Activated CD4-positive, alpha-beta T cell treated with anti-CD3 and anti-CD28 coated beads, Interleukin-2, amount 10 ng/mL, durations not matched to agents 7 days and 5 days (primary cell): ENCODE measurements at regions not wholly inside any gene's neighbourhood (a gene's known extent, or its start where the extent isn't known, plus 50 kb on each side); places are given as distances from the start of the nearest gene placed in this dataset.
"Not testable (repeated sequence)": the region's sequence is repeated elsewhere in the genome, so short reads cannot be mapped to it uniquely, and the experiment has no call there.

ENCODE experiments used
- CTCF ChIA-PET: fragments of 350-600 bp; sonication (Branson Sonifier 250); formaldehyde crosslinking; loops from one replicate; lab custom pipeline; 2021; ENCODE audit warnings: antibody characterized with exemption; lab: Charles Lee
- POLR2A ChIA-PET: fragments of 350-600 bp; sonication (Branson Sonifier 250); formaldehyde crosslinking; loops from one replicate; lab custom pipeline; 2021; ENCODE audit warnings: antibody characterized with exemption; lab: Charles Lee
- DNase-seq: peaks from one replicate; pipeline ENCODE4 v3.0.0-alpha.2; 2020
- H3K27ac Mint-ChIP-seq: one replicate; pipeline ENCODE4 v1.8.0; 2021; ENCODE audit warnings: mild to moderate bottlenecking, moderate library complexity, mixed read lengths
- H3K27me3 Mint-ChIP-seq: one replicate; pipeline ENCODE4 v1.8.0; 2021; ENCODE audit warnings: mixed read lengths
- H3K36me3 Mint-ChIP-seq: one replicate; pipeline ENCODE4 v1.8.0; 2021; ENCODE audit warnings: low read depth, mixed read lengths
- H3K4me1 Mint-ChIP-seq: one replicate; pipeline ENCODE4 v1.8.0; 2021; ENCODE audit warnings: mixed read lengths
- H3K4me3 Mint-ChIP-seq: one replicate; pipeline ENCODE4 v1.8.0; 2021; ENCODE audit warnings: mild to moderate bottlenecking, moderate library complexity, mixed read lengths
- H3K9me3 Mint-ChIP-seq: one replicate; pipeline ENCODE4 v1.8.0; 2021; ENCODE audit warnings: mixed read lengths

GRCh38 chr11:89626366-89626765, 83.7 kb upstream of the TRIM77 start:
- Mint-ChIP-seq H3K27me3 (no peaks in the 10 kb centered on the region), H3K27ac (no peak overlapping the region), H3K4me3 (no peak overlapping the region), H3K36me3 (no peaks in the 10 kb centered on the region), H3K9me3 (no peaks in the 10 kb centered on the region), H3K4me1 (no peaks in the 10 kb centered on the region)
- no peak for DNase-seq
- ChIA-PET CTCF (no interaction called here), POLR2A (no interaction called here)

GRCh38 chr11:89626881-89627280, 83.2 kb upstream of the TRIM77 start:
- H3K27me3 Mint-ChIP-seq, H3K36me3 Mint-ChIP-seq, H3K4me1 Mint-ChIP-seq, CTCF ChIA-PET, DNase-seq, H3K4me3 Mint-ChIP-seq, POLR2A ChIA-PET, H3K9me3 Mint-ChIP-seq, H3K27ac Mint-ChIP-seq: not testable (repeated sequence)

DNA sequence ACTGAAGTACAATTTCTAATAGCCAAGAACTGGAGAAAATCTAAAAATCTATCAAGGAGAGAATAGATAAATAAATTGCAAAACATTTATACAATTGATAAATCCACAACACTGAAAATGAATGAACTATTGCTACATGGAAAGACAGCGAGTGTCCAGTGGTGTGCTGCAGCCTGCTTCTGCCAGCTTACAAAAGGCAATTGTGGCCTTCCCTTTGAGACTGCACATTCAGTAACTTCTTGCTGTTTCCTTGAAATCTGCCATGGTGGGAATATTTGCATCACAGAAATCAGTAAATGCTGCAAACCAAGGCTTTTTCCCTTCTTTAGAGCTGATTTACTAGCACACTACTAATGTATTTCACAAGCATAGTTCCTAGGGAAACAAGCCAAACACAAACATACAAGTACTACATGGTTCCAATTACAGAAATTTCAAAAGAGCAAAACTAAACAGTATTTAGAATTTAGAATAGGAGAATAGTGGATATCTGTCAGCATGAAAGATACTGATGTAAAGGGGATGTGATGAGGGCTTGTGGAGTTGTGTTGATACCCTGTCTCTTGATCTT, 76.9 kb upstream of the TRIM77 start:
- H3K36me3 Mint-ChIP-seq: no peaks in the 10 kb centered on the region
- H3K27me3 Mint-ChIP-seq: no peaks in the 10 kb centered on the region
- H3K4me3 Mint-ChIP-seq: no peak overlapping the region
- ChIA-PET CTCF (no interaction called here), POLR2A (no interaction called here)
- no peak for DNase-seq
- H3K4me1 Mint-ChIP-seq: no peaks in the 10 kb centered on the region
- H3K27ac Mint-ChIP-seq: no peak overlapping the region
- no peaks in the 10 kb centered on the region for H3K9me3 Mint-ChIP-seq

GRCh38 chr11:89640777-89641176, 69.3 kb upstream of the TRIM77 start:
- DNase-seq, H3K9me3 Mint-ChIP-seq, H3K36me3 Mint-ChIP-seq, H3K4me1 Mint-ChIP-seq, H3K27me3 Mint-ChIP-seq, CTCF ChIA-PET, POLR2A ChIA-PET, H3K27ac Mint-ChIP-seq, H3K4me3 Mint-ChIP-seq: not testable (repeated sequence)

DNA sequence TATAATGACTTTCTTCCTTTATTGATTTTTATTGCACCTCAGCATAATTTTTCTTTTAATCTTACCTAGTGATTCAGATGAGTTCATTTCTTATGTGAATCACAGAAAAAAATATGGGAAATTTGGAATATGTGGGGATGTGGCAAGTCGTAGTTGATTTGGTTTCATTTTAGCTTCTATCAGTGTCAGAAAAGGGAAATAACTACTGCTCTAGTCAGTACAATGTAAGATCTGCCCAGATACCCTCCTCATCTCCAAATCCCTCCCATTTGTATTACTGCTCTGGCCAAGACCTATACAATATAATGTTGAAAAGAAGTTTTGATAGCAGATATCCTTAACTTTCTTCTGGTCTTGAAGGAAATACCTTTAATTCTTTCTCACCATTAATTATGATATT, 61.9 kb upstream of the TRIM77 start:
- POLR2A ChIA-PET: not testable (repeated sequence)

GRCh38 chr11:89648996-89649395, 61.1 kb upstream of the TRIM77 start:
- POLR2A ChIA-PET, H3K4me1 Mint-ChIP-seq, H3K4me3 Mint-ChIP-seq, H3K27ac Mint-ChIP-seq, H3K36me3 Mint-ChIP-seq, H3K27me3 Mint-ChIP-seq, H3K9me3 Mint-ChIP-seq, CTCF ChIA-PET, DNase-seq: not testable (repeated sequence)

More for the DNA sequence above, 61.9 kb upstream of the TRIM77 start:
- DNase-seq, H3K9me3 Mint-ChIP-seq, H3K27ac Mint-ChIP-seq, CTCF ChIA-PET, H3K4me1 Mint-ChIP-seq, H3K27me3 Mint-ChIP-seq, H3K4me3 Mint-ChIP-seq, H3K36me3 Mint-ChIP-seq: not testable (repeated sequence)

DNA sequence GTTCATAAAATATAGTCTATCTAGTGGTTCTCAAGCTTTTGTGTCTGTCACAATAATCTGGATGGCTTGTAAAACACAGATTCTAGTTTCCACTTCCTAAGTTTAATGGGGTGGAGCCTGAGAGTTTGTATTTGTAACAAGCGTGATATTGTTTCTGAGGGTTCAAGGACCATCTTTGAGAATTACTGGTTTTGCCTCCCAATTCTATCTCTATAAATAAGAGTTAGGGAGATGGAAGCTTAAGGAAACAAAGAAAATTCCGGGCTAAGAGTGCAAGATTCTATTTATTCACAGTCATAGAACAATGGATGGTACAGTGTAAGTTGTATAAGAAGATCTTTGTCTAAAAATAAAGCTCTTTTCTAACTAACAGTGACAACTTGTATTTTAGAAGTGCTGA, 55.4 kb upstream of the TRIM77 start:
- H3K4me1 Mint-ChIP-seq, H3K4me3 Mint-ChIP-seq, H3K27me3 Mint-ChIP-seq, POLR2A ChIA-PET, CTCF ChIA-PET, H3K27ac Mint-ChIP-seq, H3K36me3 Mint-ChIP-seq, DNase-seq, H3K9me3 Mint-ChIP-seq: not testable (repeated sequence)

GRCh38 chr11:89658767-89659166, 51.3 kb upstream of the TRIM77 start:
- H3K27me3 Mint-ChIP-seq, H3K9me3 Mint-ChIP-seq, H3K27ac Mint-ChIP-seq, POLR2A ChIA-PET, H3K4me1 Mint-ChIP-seq, DNase-seq, H3K36me3 Mint-ChIP-seq, CTCF ChIA-PET, H3K4me3 Mint-ChIP-seq: not testable (repeated sequence)

DNA sequence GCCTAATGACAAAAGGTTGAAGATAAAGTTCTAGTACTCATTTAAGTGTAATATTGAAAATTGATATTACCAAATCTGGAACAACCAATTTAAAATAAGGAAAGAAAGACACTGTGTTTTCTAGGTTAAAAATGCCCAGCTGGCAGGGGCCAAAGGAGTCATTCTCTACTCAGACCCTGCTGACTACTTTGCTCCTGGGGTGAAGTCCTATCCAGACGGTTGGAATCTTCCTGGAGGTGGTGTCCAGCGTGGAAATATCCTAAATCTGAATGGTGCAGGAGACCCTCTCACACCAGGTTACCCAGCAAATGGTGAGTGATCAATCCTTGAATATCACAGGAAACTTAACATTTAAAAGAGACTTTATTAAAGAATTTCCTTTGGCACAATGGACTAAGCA, 50.7 kb upstream of the TRIM77 start:
- POLR2A ChIA-PET, H3K4me1 Mint-ChIP-seq, H3K27me3 Mint-ChIP-seq, H3K36me3 Mint-ChIP-seq, H3K4me3 Mint-ChIP-seq, H3K27ac Mint-ChIP-seq, H3K9me3 Mint-ChIP-seq, DNase-seq, CTCF ChIA-PET: not testable (repeated sequence)

- no peak for DNase-seq
- H3K4me3 Mint-ChIP-seq: no peak overlapping the region
- POLR2A ChIA-PET: no interaction called here
- no peak overlapping the region for H3K27ac Mint-ChIP-seq
- H3K36me3 Mint-ChIP-seq: no peaks in the 10 kb centered on the region
- no peaks in the 10 kb centered on the region for H3K9me3 Mint-ChIP-seq
- H3K27me3 Mint-ChIP-seq: no peaks in the 10 kb centered on the region
- CTCF ChIA-PET: no interaction called here
- no peaks in the 10 kb centered on the region for H3K4me1 Mint-ChIP-seq
Measured at GRCh38 chr11:89660234-89660633, 49.9 kb upstream of the TRIM77 start.
